GM21360 (cell line): ENCODE measurements at regions not wholly inside any gene's neighbourhood (a gene's known extent, or its start where the extent isn't known, plus 50 kb on each side); places are given as distances from the start of the nearest gene placed in this dataset.
"Not testable (repeated sequence)": the region's sequence is repeated elsewhere in the genome, so short reads cannot be mapped to it uniquely, and the experiment has no call there.

Experiments used
- ATAC-seq: cut with Tn5 transposase; IDR thresholded peaks from one replicate; pipeline ENCODE4 v1.9.1; 2021; ENCODE audit warnings: mild to moderate bottlenecking, moderate library complexity; ENCODE audit not compliant: unreplicated experiment

DNA sequence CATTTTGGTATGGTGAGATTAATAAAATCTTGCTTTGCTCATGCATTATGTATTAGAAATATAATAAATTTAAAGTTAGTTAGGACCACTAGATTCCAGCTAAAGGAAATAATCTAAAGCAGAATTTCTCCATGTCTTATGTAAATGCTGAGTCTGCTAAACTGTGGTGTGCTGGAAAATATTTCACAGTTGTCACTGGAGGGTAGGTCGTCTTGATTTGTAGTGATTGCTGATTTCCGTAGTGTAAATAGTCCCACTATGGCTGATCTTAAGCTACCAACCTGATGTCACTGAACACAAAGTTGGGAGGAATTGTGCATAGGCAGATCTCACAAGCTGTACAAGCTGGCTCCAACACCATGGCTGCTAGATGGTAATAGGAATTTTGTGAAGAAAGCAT lies 133.4 kb upstream of the NR3C2 start:
- ATAC-seq = no peak

GRCh38 chr4:148574911-148575310 lies 132.7 kb upstream of the NR3C2 start:
- no peak for ATAC-seq

DNA sequence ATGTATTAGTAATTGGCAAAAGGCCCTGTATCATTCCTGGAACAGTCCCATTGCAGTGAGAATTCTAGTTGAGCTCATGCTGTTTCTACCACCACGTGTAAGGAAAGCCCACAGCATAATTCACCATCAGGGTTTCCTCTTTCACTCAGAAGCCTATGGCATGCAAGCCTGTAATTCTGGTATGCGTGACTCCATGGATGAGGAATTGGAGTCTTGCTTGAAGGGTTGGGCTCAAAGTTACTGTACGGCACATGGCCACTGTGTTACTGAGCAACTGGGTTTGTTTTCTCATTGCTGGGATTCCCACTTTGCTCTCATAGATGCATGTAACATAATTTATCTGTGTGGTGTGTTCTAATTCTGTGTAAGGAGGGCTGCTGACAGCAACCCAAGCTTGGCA lies 132.3 kb upstream of the NR3C2 start:
- no peak for ATAC-seq

- no peak for ATAC-seq
Observed at GRCh38 chr4:148574066-148574465, 131.9 kb upstream of the NR3C2 start.

GRCh38 chr4:148573296-148573695 lies 131.1 kb upstream of the NR3C2 start:
- no peak for ATAC-seq

DNA sequence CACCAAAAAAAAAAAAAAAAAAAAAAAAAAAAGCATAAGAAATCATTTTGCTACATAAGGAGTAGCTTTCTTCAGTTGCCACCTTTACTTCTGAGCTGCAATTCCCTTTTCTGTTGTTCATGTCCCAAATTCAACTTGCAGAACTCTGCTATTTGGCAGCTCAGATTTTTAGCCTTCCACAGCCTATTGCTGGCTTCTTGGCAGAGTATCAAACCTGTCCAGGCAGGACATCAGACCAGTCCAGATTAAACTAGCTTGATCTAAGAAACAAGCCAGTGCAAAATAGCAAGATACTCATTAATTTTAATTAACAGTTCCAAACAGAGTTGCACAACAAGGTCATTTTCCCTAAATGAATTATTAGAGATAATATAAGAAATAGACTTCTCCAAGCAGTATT lies 123.6 kb upstream of the NR3C2 start:
- ATAC-seq = no peak

DNA sequence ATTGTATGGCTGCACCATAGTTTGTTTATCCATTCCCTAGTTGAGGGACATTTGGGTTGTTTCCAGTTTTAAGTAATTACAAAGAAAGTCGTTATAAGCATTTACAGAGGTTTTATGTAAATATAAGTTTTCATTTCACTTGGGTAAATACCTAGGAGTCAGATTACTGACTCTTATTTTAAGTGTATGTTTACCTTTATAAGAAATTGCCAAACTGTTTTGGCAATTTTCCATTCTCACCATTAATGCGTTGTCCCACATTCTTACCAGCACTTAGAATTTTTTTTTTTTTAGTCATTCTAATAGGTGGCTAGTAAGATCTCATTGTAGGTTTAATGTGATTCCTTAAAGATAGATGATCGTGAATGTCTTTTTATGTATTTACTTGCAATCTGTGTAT lies 121.5 kb upstream of the NR3C2 start:
- no peak for ATAC-seq

DNA sequence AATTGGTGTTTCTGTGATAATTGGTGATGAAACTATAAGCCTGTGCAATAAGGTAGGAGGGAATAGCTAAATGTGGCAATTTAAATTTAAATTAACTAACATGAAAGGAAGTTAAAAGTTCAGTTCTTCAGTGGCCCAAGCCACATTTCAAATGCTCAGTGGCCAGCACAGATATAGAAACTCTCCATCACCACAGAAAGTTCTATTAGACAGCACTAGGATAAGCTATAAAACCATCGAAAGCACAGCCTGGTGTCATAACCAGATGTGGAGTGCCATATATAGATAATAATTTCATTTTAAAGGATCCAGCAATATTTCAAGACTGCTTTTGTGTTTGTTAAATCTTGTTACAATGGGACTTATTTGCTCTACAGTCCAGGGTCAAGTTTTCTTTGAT lies 119.3 kb upstream of the NR3C2 start:
- ATAC-seq = no peak

- no peak for ATAC-seq
Observed at GRCh38 chr4:148557793-148558192, 115.6 kb upstream of the NR3C2 start.

DNA sequence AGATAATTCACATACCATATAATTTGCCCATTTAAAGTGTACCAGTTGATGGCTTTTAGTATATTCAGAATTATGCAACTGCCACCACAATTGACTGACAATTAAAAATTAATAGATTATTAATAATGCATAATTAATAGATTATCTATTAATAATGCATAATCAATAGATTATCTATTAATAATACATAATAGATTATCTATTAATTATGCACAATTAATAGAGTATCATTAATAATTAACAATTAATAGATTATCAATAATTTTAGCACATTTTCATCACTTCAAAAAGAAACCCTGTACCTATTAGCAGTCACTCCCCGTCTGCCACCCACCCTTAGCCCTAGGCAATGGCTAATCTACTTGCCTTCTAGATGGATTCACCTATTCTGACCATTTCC lies 108.6 kb upstream of the NR3C2 start:
- ATAC-seq = no peak

DNA sequence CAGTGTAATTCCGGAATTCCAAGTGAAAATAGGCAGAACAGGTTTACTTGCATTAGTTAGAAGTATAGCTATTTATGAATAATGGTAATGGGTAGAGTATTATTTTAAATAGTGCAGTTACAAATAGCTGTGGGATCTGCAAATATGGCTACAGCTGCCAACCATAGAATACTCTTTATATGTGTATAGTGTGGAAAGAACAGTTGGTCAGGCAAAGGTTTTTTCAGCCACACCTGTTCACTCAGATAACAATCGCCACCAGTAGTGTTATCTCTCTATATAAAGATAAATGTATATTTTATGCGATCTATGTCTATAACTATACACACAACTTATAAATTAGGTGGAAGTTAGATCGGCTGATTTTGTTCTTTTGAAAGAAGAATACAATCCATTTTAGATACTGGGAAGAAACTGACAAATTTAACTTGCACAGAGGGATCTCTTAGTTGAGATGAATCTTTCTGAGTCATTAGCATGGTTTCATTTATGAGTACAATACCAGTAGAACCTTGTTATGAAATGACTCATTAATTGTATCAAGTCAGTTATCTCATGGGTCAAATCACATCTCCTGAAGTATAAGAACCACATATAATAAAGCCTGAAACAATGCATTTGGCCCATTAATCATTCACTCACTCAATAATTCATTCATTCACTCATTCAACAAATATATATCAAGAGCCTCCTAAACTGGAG lies 100.9 kb upstream of the NR3C2 start:
- ATAC-seq = no peak

- ATAC-seq = no peak
Observed at GRCh38 chr4:148540622-148541326, 98.6 kb upstream of the NR3C2 start.

- ATAC-seq = no peak
Observed at GRCh38 chr4:148539387-148539786, 97.2 kb upstream of the NR3C2 start.

- not testable (repeated sequence) for ATAC-seq
Observed at GRCh38 chr4:148533851-148534250, 91.6 kb upstream of the NR3C2 start.

GRCh38 chr4:148530114-148530513 lies 87.9 kb upstream of the NR3C2 start:
- no peak for ATAC-seq

GRCh38 chr4:148527571-148527970 lies 85.4 kb upstream of the NR3C2 start:
- ATAC-seq = no peak

DNA sequence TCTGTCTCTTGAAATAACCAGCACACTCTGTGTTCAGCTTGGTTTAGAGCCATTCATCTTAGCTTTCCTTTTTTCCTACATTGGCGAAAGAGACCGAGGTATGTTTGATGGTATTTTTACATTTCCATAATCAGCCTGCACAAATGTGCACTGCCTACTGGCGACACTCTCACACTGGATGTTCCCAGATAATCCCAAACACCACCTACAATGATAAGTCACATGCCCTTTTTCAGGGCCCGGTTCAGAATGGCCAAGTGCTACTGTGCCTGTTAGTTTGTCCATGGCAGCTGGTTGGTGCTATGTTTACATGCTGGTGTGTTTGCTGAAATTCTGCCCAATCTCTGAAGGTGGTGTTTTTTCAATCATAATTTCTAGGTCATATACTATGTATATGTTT lies 80.8 kb upstream of the NR3C2 start:
- ATAC-seq = no peak

DNA sequence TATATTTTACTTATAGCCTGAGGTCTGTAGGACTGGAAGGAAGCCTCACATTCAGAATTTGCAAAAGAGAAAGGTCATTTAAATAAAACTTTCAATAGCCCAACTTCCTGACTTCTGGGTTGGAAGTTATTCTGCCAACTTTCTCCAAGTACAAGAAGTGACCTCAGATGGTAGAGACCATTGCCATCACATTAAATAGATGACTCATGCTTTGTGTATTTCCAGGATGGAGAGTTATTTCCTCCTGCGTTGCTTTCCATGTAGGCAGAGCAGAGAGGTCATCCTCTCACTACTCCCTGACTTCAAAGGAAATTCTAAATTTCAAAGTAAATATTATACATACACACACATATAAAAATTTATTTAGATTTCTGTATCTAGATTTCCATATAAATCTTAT lies 73.0 kb upstream of the NR3C2 start:
- ATAC-seq = no peak

DNA sequence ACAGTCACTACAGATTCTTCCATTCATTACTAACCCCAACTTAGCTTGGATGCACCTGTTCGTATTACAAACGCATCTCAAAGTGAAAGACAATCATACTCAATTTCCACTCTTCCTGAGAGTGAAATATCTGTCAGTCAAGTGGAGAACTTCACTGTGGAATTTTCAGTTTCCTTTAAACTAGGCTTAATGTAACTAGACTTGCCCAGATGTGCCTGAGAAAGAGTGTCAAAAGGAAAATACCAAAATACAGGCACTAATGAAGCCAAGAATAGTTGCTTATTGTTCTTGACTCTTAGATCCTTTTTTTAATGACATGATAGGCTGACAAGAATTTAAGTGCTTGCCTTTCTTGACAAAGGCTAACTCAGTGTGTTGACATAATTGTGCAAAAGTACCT lies 72.4 kb upstream of the NR3C2 start:
- ATAC-seq = no peak

DNA sequence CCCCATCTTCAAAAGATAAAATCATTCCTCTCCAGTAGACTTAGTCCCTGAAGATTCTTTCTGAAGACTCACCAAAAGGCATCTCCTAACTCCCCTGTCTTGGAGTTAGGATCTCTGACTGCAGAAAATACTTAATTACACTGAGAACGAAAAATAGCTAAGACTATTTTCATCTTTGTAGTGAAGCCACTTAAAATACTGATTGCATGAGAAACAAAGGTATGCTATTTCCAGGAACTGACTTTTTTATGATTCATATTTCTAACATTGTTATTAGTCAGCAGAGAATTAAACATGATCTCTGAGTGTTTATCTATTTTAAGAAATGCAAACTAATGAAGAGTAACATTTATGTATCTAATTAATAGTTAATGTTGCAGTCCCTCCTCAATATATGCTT lies 71.8 kb upstream of the NR3C2 start:
- ATAC-seq = no peak

GRCh38 chr4:148510211-148510610 lies 68.0 kb upstream of the NR3C2 start:
- ATAC-seq = no peak

DNA sequence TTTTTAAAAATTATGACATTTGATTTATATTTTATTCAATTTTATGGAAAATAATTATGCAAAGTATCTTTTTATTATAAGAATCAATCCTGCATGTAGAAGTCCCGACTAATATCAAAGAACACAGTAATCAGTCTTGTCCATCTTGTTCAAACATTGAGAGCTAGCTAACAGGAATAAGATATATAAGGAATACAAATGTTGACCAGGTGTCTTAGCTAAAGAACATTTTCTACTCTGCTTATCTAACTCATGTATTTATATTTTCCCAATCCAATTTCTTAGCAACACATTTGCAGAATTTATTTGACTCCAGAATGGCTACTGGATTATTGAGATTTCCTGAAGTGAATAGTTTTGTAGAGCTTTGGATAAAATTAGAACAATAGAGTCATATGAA lies 61.5 kb upstream of the NR3C2 start:
- ATAC-seq = no peak

- no peak for ATAC-seq
Observed at GRCh38 chr4:148497258-148497657, 55.0 kb upstream of the NR3C2 start.
